Spleen (tissue), 11 donors: ENCODE measurements at regions not wholly inside any gene's neighbourhood (a gene's known extent, or its start where the extent isn't known, plus 50 kb on each side); places are given as distances from the start of the nearest gene placed in this dataset.

Experiments
- DNase-seq: peaks from one replicate; pipeline ENCODE4 v3.0.0-alpha.2; 2020
- H3K27ac ChIP-seq, 8 donors: fragments of 200-600 bp; sonication (generic) in 7 of 8; 1 replicate in 4 of 8; 2 replicates in 4 of 8; pipeline versions ENCODE4 v1.5.0 to v1.8.0; 2016 to 2021; ENCODE audit warnings: inconsistent platforms in 4 of 8, mild to moderate bottlenecking in 4 of 8, moderate library complexity in 1 of 8
- H3K27me3 ChIP-seq, 7 donors: fragments of 200-600 bp; sonication (generic) in 6 of 7; replicated peaks in 1 of 7; 1 replicate in 4 of 7; 2 replicates in 3 of 7; pipeline versions ENCODE4 v1.5.0 to v1.8.0; 2016 to 2021; ENCODE audit warnings: inconsistent platforms in 3 of 7, mild to moderate bottlenecking in 1 of 7
- H3K36me3 ChIP-seq, 6 donors: fragments of 200-600 bp; sonication (generic) in 5 of 6; 1 replicate in 4 of 6; 2 replicates in 2 of 6; pipeline versions ENCODE4 v1.5.0 to v1.8.0; 2016 to 2021; ENCODE audit warnings: inconsistent platforms in 2 of 6
- H3K4me1 ChIP-seq, 6 donors: fragments of 200-600 bp; sonication (generic) in 5 of 6; 1 replicate in 3 of 6; 2 replicates in 3 of 6; pipeline versions ENCODE4 v1.5.0 to v1.8.0; 2016 to 2021; ENCODE audit warnings: inconsistent platforms in 3 of 6
- H3K4me3 ChIP-seq, 8 donors: fragments of 200-600 bp; sonication (generic) in 7 of 8; 1 replicate in 4 of 8; 2 replicates in 4 of 8; pipeline versions ENCODE4 v1.5.0 to v1.8.0; 2016 to 2021; ENCODE audit warnings: inconsistent platforms in 4 of 8, mild to moderate bottlenecking in 4 of 8, moderate library complexity in 2 of 8
- H3K9me3 ChIP-seq, 8 donors: fragments of 200-600 bp; sonication (generic) in 7 of 8; 1 replicate in 4 of 8; 2 replicates in 4 of 8; pipeline versions ENCODE4 v1.5.0 to v1.8.0; 2016 to 2021; ENCODE audit warnings: inconsistent platforms in 4 of 8
- POLR2A ChIP-seq, 3 donors: fragments of 450-650 bp; IDR thresholded peaks; one replicate each; pipeline ENCODE4 v1.5.1; 2017; ENCODE audit warnings: antibody characterized with exemption in 3 of 3, mild to moderate bottlenecking in 1 of 3
- POLR2AphosphoS5 ChIP-seq, 3 donors: sonication (generic); formaldehyde crosslinking; IDR thresholded peaks; one replicate each; pipeline ENCODE4 v1.5.1; 2017; ENCODE audit warnings: antibody characterized with exemption in 3 of 3
- WGBS, 5 donors: extraction: QIAGEN DNeasy Blood & Tissue Kit in 3 of 5; methylation state at CpG; one replicate each; pipeline versions ENCODE4 v1.1.5 to v1.1.7; 2013 to 2018; 5-methylcytosine and 5-hydroxymethylcytosine counted together
- intact Hi-C: fragments of 100-400 bp; cut with DNase I; formaldehyde crosslinking; loops from one replicate; pipeline ENCODE4 v1.15.0; 2023; ENCODE audit warnings: low total_unique reads
- TF ChIP-seq, protein P1 (sequence below), 11 experiments: fragments of 200-600 bp in 7 of 11; fragments of 450-650 bp in 4 of 11; sonication (generic) in 4 of 11; IDR thresholded peaks in 8 of 11; conservative IDR thresholded peaks in 3 of 11; 1 replicate in 7 of 11; 2 replicates in 4 of 11; pipeline versions ENCODE4 v1.4.0 to v1.8.0; 2016 to 2021; ENCODE audit warnings: antibody characterized with exemption in 11 of 11, inconsistent platforms in 4 of 11, mild to moderate bottlenecking in 1 of 11
- donor health status: healthy with polysubstance abuse.
- donor health status: DM: no; HTN: no; CAD: no; lungs with moderate emphysema.
- donor health status: DM: no; HTN: no; CAD: no.
- donor health status: Bipolar disorder and iron deficiency.
- donor health status: healthy.
- donor health status: DM: no; HTN: no; CAD: no.
- donor health status: DM: yes; HTN: yes; CAD: no.

GRCh38 chrX:128897621-128898020, 625.7 kb downstream of the SMARCA1 start:
- intact Hi-C loops: no loop called here
- no peaks in the 10 kb centered on the region for H3K27me3 ChIP-seq
- DNase-seq: no peak
- H3K4me3 ChIP-seq: no peak overlapping the region
- no peak overlapping the region for H3K27ac ChIP-seq
- no peaks in the 10 kb centered on the region for H3K9me3 ChIP-seq
- 77 to 93% (median 87%) methylated on average over 3 of the region's 3 CpGs for WGBS, 5 donors
- TF ChIP-seq POLR2A (IDR thresholded peaks at IDR 0.05) (no peak), POLR2AphosphoS5 (IDR thresholded peaks at IDR 0.05) (no peak)
- TF ChIP-seq, protein P1, sequence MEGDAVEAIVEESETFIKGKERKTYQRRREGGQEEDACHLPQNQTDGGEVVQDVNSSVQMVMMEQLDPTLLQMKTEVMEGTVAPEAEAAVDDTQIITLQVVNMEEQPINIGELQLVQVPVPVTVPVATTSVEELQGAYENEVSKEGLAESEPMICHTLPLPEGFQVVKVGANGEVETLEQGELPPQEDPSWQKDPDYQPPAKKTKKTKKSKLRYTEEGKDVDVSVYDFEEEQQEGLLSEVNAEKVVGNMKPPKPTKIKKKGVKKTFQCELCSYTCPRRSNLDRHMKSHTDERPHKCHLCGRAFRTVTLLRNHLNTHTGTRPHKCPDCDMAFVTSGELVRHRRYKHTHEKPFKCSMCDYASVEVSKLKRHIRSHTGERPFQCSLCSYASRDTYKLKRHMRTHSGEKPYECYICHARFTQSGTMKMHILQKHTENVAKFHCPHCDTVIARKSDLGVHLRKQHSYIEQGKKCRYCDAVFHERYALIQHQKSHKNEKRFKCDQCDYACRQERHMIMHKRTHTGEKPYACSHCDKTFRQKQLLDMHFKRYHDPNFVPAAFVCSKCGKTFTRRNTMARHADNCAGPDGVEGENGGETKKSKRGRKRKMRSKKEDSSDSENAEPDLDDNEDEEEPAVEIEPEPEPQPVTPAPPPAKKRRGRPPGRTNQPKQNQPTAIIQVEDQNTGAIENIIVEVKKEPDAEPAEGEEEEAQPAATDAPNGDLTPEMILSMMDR (IDR thresholded peaks at IDR 0.05 in 8 of 11, conservative IDR thresholded peaks at IDR 0.05 in 3 of 11): no peak
- no peaks in the 10 kb centered on the region for H3K4me1 ChIP-seq
- no peaks in the 10 kb centered on the region for H3K36me3 ChIP-seq

DNA sequence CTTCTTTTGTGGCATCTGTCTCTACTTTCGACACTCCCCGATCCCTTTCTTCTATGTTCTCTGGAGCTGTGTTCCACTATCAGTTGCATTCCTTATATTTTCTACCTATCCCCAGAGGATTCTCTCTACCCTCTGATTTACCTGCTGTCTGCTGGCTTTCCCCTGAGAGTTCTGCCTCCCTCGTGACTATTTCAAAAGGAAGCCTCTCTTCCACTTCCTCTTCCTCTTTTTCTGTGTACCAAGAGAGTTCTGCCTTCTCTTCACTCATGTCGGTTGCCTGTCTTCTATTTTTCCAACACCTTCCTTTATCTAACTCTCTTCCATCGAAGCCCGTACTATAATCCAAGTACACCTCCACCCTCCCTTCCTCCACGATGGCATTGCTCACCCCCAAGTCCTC, 631.7 kb downstream of the SMARCA1 start:
- H3K27ac ChIP-seq: no peak overlapping the region
- DNase-seq: no peak
- no peaks in the 10 kb centered on the region for H3K4me1 ChIP-seq
- H3K27me3 ChIP-seq: no peaks in the 10 kb centered on the region
- intact Hi-C loops: no loop called here
- H3K36me3 ChIP-seq: no peaks in the 10 kb centered on the region
- no peak overlapping the region for H3K4me3 ChIP-seq
- 64 to 75% (median 71%) methylated on average over 7 of the region's 7 CpGs for WGBS, 5 donors
- TF ChIP-seq POLR2AphosphoS5 (IDR thresholded peaks at IDR 0.05): no peak
- TF ChIP-seq, protein P1 (IDR thresholded peaks at IDR 0.05 in 8 of 11, conservative IDR thresholded peaks at IDR 0.05 in 3 of 11): no peak
- TF ChIP-seq POLR2A (IDR thresholded peaks at IDR 0.05): no peak
- H3K9me3 ChIP-seq: peaks cover 0 to 7% (median 0%) of the 10 kb centered on the region in 8 donors

DNA sequence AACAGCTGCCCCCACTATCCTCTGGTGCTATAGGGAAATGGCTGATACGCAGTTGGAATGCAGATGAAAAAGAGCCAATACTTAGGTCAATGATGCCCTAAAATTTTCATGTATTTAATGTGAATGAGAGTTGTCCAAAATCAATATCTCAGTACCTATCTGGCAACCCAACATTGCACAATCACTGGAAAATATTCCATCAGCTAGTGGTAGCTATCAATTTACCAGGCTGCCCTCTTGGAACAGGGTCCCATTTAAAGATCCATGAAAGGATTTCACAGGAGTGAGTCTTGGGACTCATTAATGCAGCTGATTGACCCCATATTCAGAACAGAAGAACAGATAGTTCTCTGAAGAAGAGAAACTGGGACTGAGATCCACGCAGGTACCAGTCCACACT, 638.9 kb downstream of the SMARCA1 start:
- H3K4me3 ChIP-seq: no peak overlapping the region
- no peaks in the 10 kb centered on the region for H3K27me3 ChIP-seq
- H3K9me3 ChIP-seq: peaks cover 0 to 7% (median 0%) of the 10 kb centered on the region in 8 donors
- H3K27ac ChIP-seq: no peak overlapping the region
- intact Hi-C loops: no loop called here
- 72 to 94% (median 83%) methylated on average over 2 of the region's 2 CpGs for WGBS, 5 donors
- no peaks in the 10 kb centered on the region for H3K4me1 ChIP-seq
- H3K36me3 ChIP-seq: no peaks in the 10 kb centered on the region
- TF ChIP-seq, protein P1 (IDR thresholded peaks at IDR 0.05 in 8 of 11, conservative IDR thresholded peaks at IDR 0.05 in 3 of 11): no peak
- no peak for TF ChIP-seq POLR2AphosphoS5 (IDR thresholded peaks at IDR 0.05)
- TF ChIP-seq POLR2A (IDR thresholded peaks at IDR 0.05): no peak
- no peak for DNase-seq

DNA sequence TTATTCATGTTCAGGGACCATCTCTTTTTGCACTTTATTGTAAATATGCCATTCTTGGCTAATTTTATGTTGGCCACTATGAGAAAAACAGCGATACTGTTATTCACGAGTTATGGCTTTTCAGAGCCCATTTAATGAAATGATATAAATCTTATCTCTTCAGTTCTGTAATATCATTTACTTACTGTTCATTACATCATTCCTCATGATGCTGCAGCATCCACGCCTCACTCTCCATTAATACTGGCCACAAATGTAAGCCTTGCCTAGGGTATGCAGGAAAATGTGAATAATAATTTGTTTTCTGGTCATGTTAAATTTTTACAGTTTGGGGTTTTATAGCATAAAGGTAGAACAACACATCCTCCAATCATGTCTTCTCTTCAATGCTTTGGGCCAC, 639.6 kb downstream of the SMARCA1 start:
- Histone ChIP-seq H3K27me3 (no peaks in the 10 kb centered on the region), H3K36me3 (no peaks in the 10 kb centered on the region), H3K4me3 (no peak overlapping the region), H3K27ac (no peak overlapping the region), H3K9me3 (peaks cover 0 to 7% (median 0%) of the 10 kb centered on the region in 8 donors), H3K4me1 (no peaks in the 10 kb centered on the region)
- WGBS, 5 donors: 75 to 95% (median 85%) methylated on average over 3 of the region's 3 CpGs
- no peak for DNase-seq
- TF ChIP-seq, protein P1 (IDR thresholded peaks at IDR 0.05 in 8 of 11, conservative IDR thresholded peaks at IDR 0.05 in 3 of 11): no peak
- no peak for TF ChIP-seq POLR2A (IDR thresholded peaks at IDR 0.05)
- no peak for TF ChIP-seq POLR2AphosphoS5 (IDR thresholded peaks at IDR 0.05)
- intact Hi-C loops: no loop called here
